22Rv1 (cell line): ENCODE measurements at regions not wholly inside any gene's neighbourhood (a gene's known extent, or its start where the extent isn't known, plus 50 kb on each side); places are given as distances from the start of the nearest gene placed in this dataset.

Source experiments
- CTCF ChIP-seq: fragments of 450-650 bp; IDR thresholded peaks from 2 replicates; pipeline ENCODE4 v1.5.1; 2017; ENCODE audit warnings: mild to moderate bottlenecking
- ZFX ChIP-seq: fragments of 450-650 bp; IDR thresholded peaks from 2 replicates; pipeline ENCODE4 v1.6.1; 2017; ENCODE audit warnings: antibody characterized with exemption, borderline replicate concordance

- TF ChIP-seq CTCF (no peak), ZFX (no peak)
Observed at GRCh38 chr1:4965346-4966075, 311.1 kb downstream of the AJAP1 start.
